ENCODE measurements at regions not wholly inside any gene's neighbourhood (a gene's known extent, or its start where the extent isn't known, plus 50 kb on each side); places are given as distances from the start of the nearest gene placed in this dataset.

GRCh38 chr6:79861023-79861422 is 86.3 kb downstream of the ELOVL4 start:
- TF ChIP-seq, protein P1, sequence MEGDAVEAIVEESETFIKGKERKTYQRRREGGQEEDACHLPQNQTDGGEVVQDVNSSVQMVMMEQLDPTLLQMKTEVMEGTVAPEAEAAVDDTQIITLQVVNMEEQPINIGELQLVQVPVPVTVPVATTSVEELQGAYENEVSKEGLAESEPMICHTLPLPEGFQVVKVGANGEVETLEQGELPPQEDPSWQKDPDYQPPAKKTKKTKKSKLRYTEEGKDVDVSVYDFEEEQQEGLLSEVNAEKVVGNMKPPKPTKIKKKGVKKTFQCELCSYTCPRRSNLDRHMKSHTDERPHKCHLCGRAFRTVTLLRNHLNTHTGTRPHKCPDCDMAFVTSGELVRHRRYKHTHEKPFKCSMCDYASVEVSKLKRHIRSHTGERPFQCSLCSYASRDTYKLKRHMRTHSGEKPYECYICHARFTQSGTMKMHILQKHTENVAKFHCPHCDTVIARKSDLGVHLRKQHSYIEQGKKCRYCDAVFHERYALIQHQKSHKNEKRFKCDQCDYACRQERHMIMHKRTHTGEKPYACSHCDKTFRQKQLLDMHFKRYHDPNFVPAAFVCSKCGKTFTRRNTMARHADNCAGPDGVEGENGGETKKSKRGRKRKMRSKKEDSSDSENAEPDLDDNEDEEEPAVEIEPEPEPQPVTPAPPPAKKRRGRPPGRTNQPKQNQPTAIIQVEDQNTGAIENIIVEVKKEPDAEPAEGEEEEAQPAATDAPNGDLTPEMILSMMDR (IDR thresholded peaks at IDR 0.05): no peak
- Histone ChIP-seq H3K9me3 (no peaks in the 10 kb centered on the region), H3K36me3 (ENCODE audit: insufficient read depth in 1 of 2, low read depth in 1 of 2) (no peaks in the 10 kb centered on the region), H3K27ac (no peak overlapping the region), H3K27me3 (ENCODE audit: insufficient read depth in 3 of 3, low read length in 2 of 3) (no peaks in the 10 kb centered on the region), H3K4me3 (no peak overlapping the region), H3K4me1 (no peaks in the 10 kb centered on the region)
- intact Hi-C loops (cut with DNase I): no loop called here
- DNase-seq (no peak), ATAC-seq (no peak)
- WGBS, 3 donors: 60 to 67% (median 65%) methylated on average over 7 of the region's 7 CpGs

- DNase-seq (no peak), ATAC-seq (no peak)
- TF ChIP-seq, protein P1 (IDR thresholded peaks at IDR 0.05): no peak
- Histone ChIP-seq H3K36me3 (ENCODE audit: insufficient read depth in 1 of 2, low read depth in 1 of 2) (no peaks in the 10 kb centered on the region), H3K4me1 (no peaks in the 10 kb centered on the region), H3K27me3 (ENCODE audit: insufficient read depth in 3 of 3, low read length in 2 of 3) (no peaks in the 10 kb centered on the region), H3K4me3 (no peak overlapping the region), H3K9me3 (no peaks in the 10 kb centered on the region), H3K27ac (no peak overlapping the region)
- WGBS, 3 donors: 85 to 91% (median 87%) methylated on average over 1 of the region's 1 CpG
- intact Hi-C loops (cut with DNase I): no loop called here
These were observed 99.9 kb downstream of the ELOVL4 start for GRCh38 chr6:79847426-79847825.

- no peak overlapping the region for H3K27ac ChIP-seq
- no peaks in the 10 kb centered on the region for H3K27me3 ChIP-seq (ENCODE audit: insufficient read depth in 3 of 3, low read length in 2 of 3)
- TF ChIP-seq, protein P1 (IDR thresholded peaks at IDR 0.05): no peak
- no peak overlapping the region for H3K4me3 ChIP-seq
- intact Hi-C loops (cut with DNase I): no loop called here
- H3K36me3 ChIP-seq (ENCODE audit: insufficient read depth in 1 of 2, low read depth in 1 of 2): no peaks in the 10 kb centered on the region
- H3K4me1 ChIP-seq: no peaks in the 10 kb centered on the region
- DNase-seq (no peak), ATAC-seq (no peak)
- 83 to 89% (median 84%) methylated on average over 3 of the region's 3 CpGs for WGBS, 3 donors
- H3K9me3 ChIP-seq: no peaks in the 10 kb centered on the region
These were observed 104.8 kb downstream of the ELOVL4 start for GRCh38 chr6:79842376-79843040.

- 62 to 64% (median 63%) methylated on average over 4 of the region's 4 CpGs for WGBS, 3 donors
- H3K27ac ChIP-seq: no peak overlapping the region
These were observed 105.6 kb downstream of the ELOVL4 start for GRCh38 chr6:79841577-79842375.

More at GRCh38 chr6:79841577-79842375, 105.6 kb downstream of the ELOVL4 start:
- Histone ChIP-seq H3K4me3 (no peak overlapping the region), H3K9me3 (no peaks in the 10 kb centered on the region), H3K4me1 (no peaks in the 10 kb centered on the region), H3K36me3 (ENCODE audit: insufficient read depth in 1 of 2, low read depth in 1 of 2) (no peaks in the 10 kb centered on the region), H3K27me3 (ENCODE audit: insufficient read depth in 3 of 3, low read length in 2 of 3) (no peaks in the 10 kb centered on the region)
- TF ChIP-seq, protein P1 (IDR thresholded peaks at IDR 0.05): no peak
- DNase-seq (no peak), ATAC-seq (no peak)
- intact Hi-C loops (cut with DNase I): no loop called here

All from psoas muscle (tissue), 7 donors.